ENCODE measurements at regions not wholly inside any gene's neighbourhood (a gene's known extent, or its start where the extent isn't known, plus 50 kb on each side); places are given as distances from the start of the nearest gene placed in this dataset.

GRCh38 chr1:5404412-5405203 is 587.6 kb downstream of the NPHP4 start:
- DNase-seq: no peak

- no peak for DNase-seq
These were observed 588.3 kb downstream of the NPHP4 start for GRCh38 chr1:5403935-5404334.

GRCh38 chr1:5402618-5403017 is 589.6 kb downstream of the NPHP4 start:
- DNase-seq: no peak

- no peak for DNase-seq
These were observed 592.5 kb downstream of the NPHP4 start for GRCh38 chr1:5399771-5400170.

GRCh38 chr1:5396593-5396992 is 595.6 kb downstream of the NPHP4 start:
- DNase-seq: no peak

GRCh38 chr1:5394111-5394510 is 598.1 kb downstream of the NPHP4 start:
- DNase-seq: no peak

- no peak for DNase-seq
These were observed 598.6 kb downstream of the NPHP4 start for GRCh38 chr1:5393603-5394002.

- DNase-seq: no peak
These were observed 599.1 kb downstream of the NPHP4 start for GRCh38 chr1:5393146-5393545.

- no peak for DNase-seq
These were observed 600.5 kb downstream of the NPHP4 start for GRCh38 chr1:5391725-5392124.

GRCh38 chr1:5390504-5390903 is 601.7 kb downstream of the NPHP4 start:
- no peak for DNase-seq

GRCh38 chr1:5389101-5389885 is 602.9 kb downstream of the NPHP4 start:
- no peak for DNase-seq

GRCh38 chr1:5388622-5389021 is 603.6 kb downstream of the NPHP4 start:
- DNase-seq: no peak

- DNase-seq: no peak
These were observed 605.9 kb downstream of the NPHP4 start for GRCh38 chr1:5386371-5386770.

GRCh38 chr1:5385956-5386355 is 606.3 kb downstream of the NPHP4 start:
- DNase-seq: no peak

GRCh38 chr1:5385096-5385799 is 607.0 kb downstream of the NPHP4 start:
- no peak for DNase-seq

GRCh38 chr1:5381491-5381890 is 610.7 kb downstream of the NPHP4 start:
- no peak for DNase-seq

- no peak for DNase-seq
These were observed 613.0 kb downstream of the NPHP4 start for GRCh38 chr1:5379176-5379759.

- no peak for DNase-seq
These were observed 615.5 kb downstream of the NPHP4 start for GRCh38 chr1:5376538-5377247.

- no peak for DNase-seq
These were observed 616.7 kb downstream of the NPHP4 start for GRCh38 chr1:5375481-5375880.

GRCh38 chr1:5374192-5374591 is 618.0 kb downstream of the NPHP4 start:
- DNase-seq: no peak

GRCh38 chr1:5373281-5373680 is 618.9 kb downstream of the NPHP4 start:
- no peak for DNase-seq

- no peak for DNase-seq
These were observed 621.0 kb downstream of the NPHP4 start for GRCh38 chr1:5371270-5371669.

- DNase-seq: no peak
These were observed 621.9 kb downstream of the NPHP4 start for GRCh38 chr1:5370311-5370710.

Measured in NCI-H510A treated with DMSO at 0.1 percent for 48 hours (cell line).